PC-9 (cell line): ENCODE measurements at regions not wholly inside any gene's neighbourhood (a gene's known extent, or its start where the extent isn't known, plus 50 kb on each side); places are given as distances from the start of the nearest gene placed in this dataset.

Experiments
- CTCF ChIP-seq: fragments of 200-600 bp; sonication (generic); conservative IDR thresholded peaks from 2 replicates; pipeline ENCODE4 v1.6.1; 2017; ENCODE audit warnings: mixed run types, antibody characterized with exemption, mild to moderate bottlenecking, moderate library complexity
- EZH2 ChIP-seq: fragments of 200-600 bp; sonication (generic); IDR thresholded peaks from 2 replicates; pipeline ENCODE4 v1.8.0; 2017; ENCODE audit warnings: antibody characterized with exemption, low read depth

GRCh38 chr16:8380311-8380710, 210.0 kb downstream of the TMEM114 start:
- TF ChIP-seq EZH2 (no peak), CTCF (no peak)
